H9 (cell line): ENCODE measurements at regions not wholly inside any gene's neighbourhood (a gene's known extent, or its start where the extent isn't known, plus 50 kb on each side); places are given as distances from the start of the nearest gene placed in this dataset.
"Not testable (repeated sequence)": the region's sequence is repeated elsewhere in the genome, so short reads cannot be mapped to it uniquely, and the experiment has no call there.

Source experiments
- DNase-seq: peaks from one replicate; pipeline ENCODE4 v3.0.0-alpha.2; 2017
- H2AFZ ChIP-seq: one replicate; pipeline ENCODE4 v1.6.1; 2013; ENCODE audit warnings: mild to moderate bottlenecking, low read length, control low read depth, moderate library complexity
- H2AK5ac ChIP-seq: 2 replicates; pipeline ENCODE4 v1.6.1; 2013; ENCODE audit warnings: low read length, control low read depth, mixed read lengths; ENCODE audit not compliant: insufficient read length
- H2BK120ac ChIP-seq: one replicate; pipeline ENCODE4 v1.6.1; 2013; ENCODE audit warnings: low read depth, mild to moderate bottlenecking, low read length, control low read depth, inconsistent platforms; ENCODE audit not compliant: poor library complexity, severe bottlenecking
- H2BK12ac ChIP-seq: 2 replicates; pipeline ENCODE4 v1.6.1; 2013; ENCODE audit warnings: low read length, control low read depth, mixed read lengths, low read depth; ENCODE audit not compliant: insufficient read length
- H2BK15ac ChIP-seq: 2 replicates; pipeline ENCODE4 v1.6.1; 2013; ENCODE audit warnings: low read depth, low read length, control low read depth
- H2BK20ac ChIP-seq: one replicate; pipeline ENCODE4 v1.6.1; 2013; ENCODE audit warnings: low read depth, mild to moderate bottlenecking, low read length, control low read depth, inconsistent platforms; ENCODE audit not compliant: poor library complexity, severe bottlenecking
- H2BK5ac ChIP-seq: 2 replicates; pipeline ENCODE4 v1.6.1; 2013; ENCODE audit warnings: low read length, control low read depth, mixed read lengths; ENCODE audit not compliant: insufficient read length
- H3K14ac ChIP-seq: 2 replicates; pipeline ENCODE4 v1.6.1; 2013; ENCODE audit warnings: low read length, control low read depth; ENCODE audit not compliant: insufficient read depth
- H3K18ac ChIP-seq: 2 replicates; pipeline ENCODE4 v1.6.1; 2013; ENCODE audit warnings: low read depth, mild to moderate bottlenecking, mixed read lengths, low read length, control low read depth; ENCODE audit not compliant: insufficient read length
- H3K23ac ChIP-seq: 2 replicates; pipeline ENCODE4 v1.6.1; 2013; ENCODE audit warnings: low read length, control low read depth, mixed read lengths, low read depth; ENCODE audit not compliant: insufficient read length
- H3K23me2 ChIP-seq: 2 replicates; pipeline ENCODE4 v1.6.1; 2013; ENCODE audit warnings: low read depth, mild to moderate bottlenecking, mixed read lengths, low read length, control low read depth; ENCODE audit not compliant: insufficient read length, poor library complexity, severe bottlenecking
- H3K27ac ChIP-seq: 2 replicates; pipeline ENCODE4 v1.5.1; 2013; ENCODE audit warnings: low read length, control low read depth, mixed read lengths, low read depth; ENCODE audit not compliant: insufficient read length
- H3K27me3 ChIP-seq: 2 replicates; pipeline ENCODE4 v1.6.1; 2013; ENCODE audit warnings: low read length, control low read depth, inconsistent platforms; ENCODE audit not compliant: insufficient read depth
- H3K4ac ChIP-seq: 2 replicates; pipeline ENCODE4 v1.6.1; 2013; ENCODE audit warnings: low read depth, mild to moderate bottlenecking, control low read depth, inconsistent platforms, low read length, moderate library complexity
- H3K4me1 ChIP-seq: 2 replicates; pipeline ENCODE4 v1.6.1; 2013; ENCODE audit warnings: low read length, control low read depth, inconsistent platforms; ENCODE audit not compliant: insufficient read depth
- H3K4me2 ChIP-seq: 2 replicates; pipeline ENCODE4 v1.6.1; 2013; ENCODE audit warnings: low read length, control low read depth, mixed read lengths; ENCODE audit not compliant: insufficient read length, insufficient read depth
- H3K56ac ChIP-seq: 2 replicates; pipeline ENCODE4 v1.6.1; 2013; ENCODE audit warnings: low read depth, mild to moderate bottlenecking, mixed read lengths, low read length, control low read depth; ENCODE audit not compliant: insufficient read length
- H3K79me1 ChIP-seq: 2 replicates; pipeline ENCODE4 v1.6.1; 2013; ENCODE audit warnings: low read depth, mild to moderate bottlenecking, moderate library complexity, low read length, control low read depth, inconsistent platforms; ENCODE audit not compliant: insufficient read depth, poor library complexity, severe bottlenecking
- H3K79me2 ChIP-seq: 2 replicates; pipeline ENCODE4 v1.6.1; 2013; ENCODE audit warnings: low read length, control low read depth, inconsistent platforms; ENCODE audit not compliant: insufficient read depth
- H3K9ac ChIP-seq: 2 replicates; pipeline ENCODE4 v1.6.1; 2013; ENCODE audit warnings: low read length, control low read depth, mixed read lengths; ENCODE audit not compliant: insufficient read length; ENCODE audit errors: extremely low read depth
- H3K9me3 ChIP-seq: one replicate; pipeline ENCODE4 v1.6.1; 2013; ENCODE audit warnings: low read depth, low read length, inconsistent platforms; ENCODE audit not compliant: control insufficient read depth
- H3T11ph ChIP-seq: one replicate; pipeline ENCODE4 v1.6.1; 2013; ENCODE audit warnings: mild to moderate bottlenecking, low read length, control low read depth, inconsistent platforms
- H4K20me1 ChIP-seq: one replicate; pipeline ENCODE4 v1.6.1; 2013; ENCODE audit not compliant: control insufficient read depth, insufficient read length, insufficient read depth
- H4K5ac ChIP-seq: 2 replicates; pipeline ENCODE4 v1.6.1; 2013; ENCODE audit warnings: low read depth, mild to moderate bottlenecking, mixed read lengths, low read length, control low read depth; ENCODE audit not compliant: insufficient read length
- H4K8ac ChIP-seq: replicated peaks from 2 replicates; pipeline ENCODE4 v1.6.1; 2013; ENCODE audit warnings: low read length, control low read depth, mixed read lengths, low read depth; ENCODE audit not compliant: insufficient read length
- H4K91ac ChIP-seq: 2 replicates; pipeline ENCODE4 v1.6.1; 2013; ENCODE audit warnings: low read depth, mild to moderate bottlenecking, moderate library complexity, mixed read lengths, low read length, control low read depth; ENCODE audit not compliant: insufficient read length
- H3K27ac Mint-ChIP-seq, 3 experiments: 2 replicates in 2 of 3; 3 replicates in 1 of 3; pipeline ENCODE4 v1.8.0; 2020 to 2021; ENCODE audit warnings: mixed read lengths in 3 of 3, mild to moderate bottlenecking in 1 of 3, moderate library complexity in 1 of 3
- H3K27me3 Mint-ChIP-seq: 2 replicates; pipeline ENCODE4 v1.8.0; 2021; ENCODE audit warnings: low read depth, mild to moderate bottlenecking, moderate library complexity, mixed read lengths
- H3K36me3 Mint-ChIP-seq, 3 experiments: 2 replicates in 2 of 3; 3 replicates in 1 of 3; pipeline ENCODE4 v1.8.0; 2020 to 2021; ENCODE audit warnings: low read depth in 3 of 3, mixed read lengths in 3 of 3; ENCODE audit not compliant: insufficient read depth in 1 of 3
- H3K4me1 Mint-ChIP-seq, 2 experiments: 2 replicates each; pipeline ENCODE4 v1.8.0; 2020; ENCODE audit warnings: mixed read lengths in 2 of 2
- H3K4me3 Mint-ChIP-seq, 2 experiments: 2 replicates in 1 of 2; 3 replicates in 1 of 2; pipeline ENCODE4 v1.8.0; 2020 to 2021; ENCODE audit warnings: mild to moderate bottlenecking in 2 of 2, mixed read lengths in 2 of 2, moderate library complexity in 1 of 2
- H3K9me3 Mint-ChIP-seq, 2 experiments: 2 replicates in 1 of 2; 3 replicates in 1 of 2; pipeline ENCODE4 v1.8.0; 2020; ENCODE audit warnings: mild to moderate bottlenecking in 2 of 2, mixed read lengths in 2 of 2, moderate library complexity in 1 of 2
- WGBS: extraction: QIAGEN DNeasy Blood & Tissue Kit; methylation state at CpG from one replicate; pipeline ENCODE4 v1.1.7; 2013; ENCODE audit warnings: missing lambda C conversion rate, low lambda C conversion rate, mixed read lengths; ENCODE audit not compliant: insufficient read length; ENCODE audit errors: extremely low coverage; 5-methylcytosine and 5-hydroxymethylcytosine counted together

GRCh38 chr7:32662509-32662908, 167.2 kb downstream of the AVL9 start:
- not testable (repeated sequence) for H3K79me2 ChIP-seq, H3K4me1 ChIP-seq, H2BK5ac ChIP-seq, H4K8ac ChIP-seq, H2BK15ac ChIP-seq, H3K14ac ChIP-seq, H3K4ac ChIP-seq, H2BK20ac ChIP-seq, H3K4me3 Mint-ChIP-seq, H3K56ac ChIP-seq, H3K79me1 ChIP-seq, H3K9me3 Mint-ChIP-seq, H2AK5ac ChIP-seq, H3K9me3 ChIP-seq, H3K36me3 Mint-ChIP-seq, H3K18ac ChIP-seq, H3K4me2 ChIP-seq, H4K5ac ChIP-seq, H2BK120ac ChIP-seq, H4K91ac ChIP-seq, H2AFZ ChIP-seq, H3T11ph ChIP-seq, H4K20me1 ChIP-seq, H3K23ac ChIP-seq, DNase-seq, H3K27me3 Mint-ChIP-seq, H3K27ac ChIP-seq, H3K23me2 ChIP-seq, H3K27me3 ChIP-seq, H3K9ac ChIP-seq, H3K27ac Mint-ChIP-seq, H2BK12ac ChIP-seq
- WGBS, result no CpG with 5 or more reads among the region's 4 CpGs
- H3K4me1 Mint-ChIP-seq, result peaks cover 9 to 27% of the 10 kb centered on the region in 2 experiments
